Stimulated activated CD4-positive, alpha-beta T cell treated with anti-CD3 and anti-CD28 coated beads, Interleukin-12 subunit alpha, Interleukin-12 subunit beta, amount 100 ng/mL, for 4 hours (primary cell): ENCODE measurements at regions not wholly inside any gene's neighbourhood (a gene's known extent, or its start where the extent isn't known, plus 50 kb on each side); places are given as distances from the start of the nearest gene placed in this dataset.
"Not testable (repeated sequence)": the region's sequence is repeated elsewhere in the genome, so short reads cannot be mapped to it uniquely, and the experiment has no call there.

ENCODE experiments used
- DNase-seq: peaks from one replicate; pipeline ENCODE4 v3.0.0-alpha.2; 2020

DNA sequence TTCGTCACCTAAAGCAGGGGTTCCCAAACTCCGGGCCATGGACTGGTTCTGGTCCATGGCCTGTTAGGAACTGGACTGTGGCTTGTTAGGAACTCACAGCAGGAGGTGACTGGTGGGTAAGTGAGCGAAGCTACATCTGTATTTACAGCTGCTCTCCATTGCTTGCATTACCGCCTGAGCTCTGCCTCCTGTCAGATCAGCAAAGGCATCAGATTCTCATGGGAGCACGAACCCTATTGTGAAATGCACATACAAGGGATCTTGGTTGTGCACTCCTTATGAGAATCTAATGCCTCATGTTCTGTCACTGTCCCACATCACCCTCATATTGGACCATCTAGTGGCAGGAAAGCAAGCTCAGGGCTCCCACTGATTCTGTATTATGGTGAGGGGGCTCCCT is 217.0 kb downstream of the ZFP36L2 start:
- no peak for DNase-seq

DNA sequence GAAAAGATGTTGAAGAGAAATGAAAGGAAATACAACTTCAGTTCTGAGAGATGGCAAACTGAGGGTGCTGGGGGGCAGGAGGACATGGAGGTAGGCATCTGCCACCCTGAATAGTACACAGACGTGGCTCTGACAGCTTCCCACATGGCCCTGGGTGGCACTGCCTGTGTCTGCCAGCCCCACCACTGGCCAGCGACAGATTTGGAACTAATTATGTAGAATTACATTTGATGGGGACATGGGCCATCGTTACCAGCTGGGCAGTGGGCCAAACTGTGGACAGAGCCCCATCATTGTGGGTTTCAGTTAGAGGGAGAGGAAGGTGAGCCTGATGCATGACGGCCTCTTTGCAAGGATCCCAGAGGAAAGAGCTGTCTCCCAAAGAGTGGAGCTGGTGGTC is 216.0 kb upstream of the HAAO start:
- DNase-seq: no peak

DNA sequence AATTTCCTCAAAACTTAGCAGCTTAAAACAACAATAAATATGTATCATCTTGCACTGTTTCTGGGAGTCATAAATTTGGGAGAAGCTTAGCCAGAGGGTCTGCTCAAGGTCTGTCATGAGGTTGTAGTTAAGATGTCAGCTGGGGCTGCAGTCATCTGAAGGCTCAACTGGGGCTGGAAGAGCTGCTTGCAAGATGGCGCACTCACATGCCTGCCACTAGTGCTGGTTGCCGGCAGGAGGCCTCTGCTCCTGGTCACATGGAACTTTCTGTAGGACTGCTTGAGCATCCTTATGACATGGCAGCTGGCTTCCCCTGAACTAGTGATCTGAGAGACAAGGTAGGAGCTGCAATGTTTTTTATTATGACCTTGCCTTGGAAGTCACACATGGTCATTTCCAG is 215.5 kb upstream of the HAAO start:
- DNase-seq: no peak

DNA sequence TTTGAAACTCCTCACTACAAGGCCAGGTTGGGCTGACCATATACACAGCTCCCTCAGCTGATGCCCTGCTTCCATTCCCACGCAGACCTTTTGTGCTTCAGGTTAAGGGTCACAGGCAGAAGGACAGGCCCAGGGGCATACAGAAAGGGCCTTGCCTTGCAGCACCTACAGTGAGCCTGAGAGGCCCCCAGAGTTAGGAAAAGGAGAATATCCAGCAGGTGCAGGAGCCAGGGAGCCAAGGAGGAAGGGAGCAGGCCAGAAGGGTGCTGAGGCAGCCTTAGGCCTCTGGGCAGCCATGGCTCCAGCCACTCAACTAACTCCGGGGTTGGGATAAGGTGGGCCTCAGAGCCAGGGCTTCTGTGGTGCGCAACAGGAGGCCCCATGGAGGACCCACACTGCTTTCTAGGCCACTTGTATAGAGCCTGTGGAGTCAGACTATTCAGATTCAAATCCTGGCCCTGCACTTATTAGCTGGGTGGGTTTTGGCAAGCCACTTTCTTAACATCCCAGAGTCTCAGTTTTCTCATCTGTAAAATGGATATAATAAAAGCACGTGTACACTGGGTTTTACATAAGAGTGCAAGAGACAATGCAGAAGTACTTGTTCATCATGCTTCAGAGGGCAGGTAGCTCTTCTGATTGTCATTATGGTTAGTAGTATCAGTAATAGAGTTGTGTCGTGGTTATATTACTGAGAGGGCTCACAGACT is 214.6 kb upstream of the HAAO start:
- no peak for DNase-seq

DNA sequence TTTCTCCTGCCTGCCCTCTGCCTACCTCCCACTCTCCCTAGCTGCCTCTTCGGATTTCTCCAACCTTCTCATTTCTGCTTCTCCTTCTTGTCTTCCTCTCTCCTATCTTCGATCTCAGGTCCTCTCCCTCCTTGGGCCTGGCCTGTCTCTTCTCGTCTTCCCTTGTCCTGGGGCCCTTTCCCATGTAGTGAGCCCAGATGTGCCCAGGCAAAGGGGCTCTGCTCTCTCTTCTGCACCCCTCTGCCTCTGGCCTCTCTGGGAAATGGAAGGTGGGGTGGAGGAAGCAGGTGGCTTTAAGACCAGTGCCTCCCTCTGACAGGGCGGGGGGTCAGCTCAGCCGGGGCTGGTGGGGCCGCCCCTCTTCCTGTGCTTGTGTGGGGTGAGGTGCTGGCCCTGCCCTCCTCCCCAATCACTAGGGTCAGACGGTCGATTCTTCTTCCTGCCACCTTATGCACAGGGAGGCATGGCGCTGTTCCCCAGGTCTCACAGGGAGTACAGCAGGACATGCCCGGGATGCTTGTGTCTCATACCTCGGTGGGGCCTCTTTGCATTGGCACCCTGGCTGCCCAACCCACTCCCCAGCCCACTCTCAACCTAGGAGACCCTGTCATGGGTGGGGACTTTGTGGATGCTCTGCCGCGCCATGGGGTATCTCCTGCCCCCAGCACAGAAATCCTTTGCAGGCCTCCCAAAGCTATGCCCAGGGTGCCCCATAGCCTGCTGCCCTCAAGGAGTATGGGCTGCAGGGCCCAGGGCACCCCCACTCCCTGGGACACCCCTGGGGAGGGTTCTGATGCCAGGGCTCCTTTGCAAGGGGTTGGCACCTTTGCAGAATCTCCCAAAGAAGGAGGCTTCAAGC is 213.8 kb upstream of the HAAO start:
- no peak for DNase-seq

DNA sequence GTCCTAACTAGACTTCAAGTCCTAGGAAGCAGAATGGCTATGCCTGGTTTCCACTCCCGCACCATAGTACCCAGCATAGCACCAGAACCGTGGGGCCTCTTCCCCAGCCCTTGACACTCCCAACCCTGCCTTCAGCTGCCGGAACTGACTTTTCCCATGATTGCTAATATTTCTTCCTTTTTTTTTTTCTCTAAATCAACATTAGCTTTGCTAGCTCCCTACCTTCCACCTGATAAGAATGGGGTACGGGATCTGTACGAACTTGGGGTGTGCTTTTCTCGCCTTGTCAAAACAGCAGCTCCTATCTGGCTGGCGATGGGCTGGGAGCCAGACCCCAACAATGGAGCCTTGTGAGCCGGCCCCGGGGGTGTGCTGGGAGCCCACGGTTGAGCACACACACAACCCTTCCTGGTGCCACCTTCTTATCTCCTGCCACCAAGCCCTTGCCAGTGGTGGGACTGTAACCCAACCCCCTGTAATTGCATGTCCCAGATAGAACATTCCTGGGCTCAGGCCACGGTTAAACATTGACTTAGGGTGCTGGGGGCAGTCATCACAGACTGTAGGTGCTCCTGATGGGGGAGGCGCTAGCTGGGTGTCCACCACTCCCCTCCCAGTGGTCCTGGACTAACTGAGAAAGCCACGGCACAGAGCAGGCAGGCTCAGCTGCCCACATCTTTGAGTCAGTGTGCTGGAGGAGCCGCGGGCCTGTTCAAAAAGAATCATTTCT is 213.0 kb upstream of the HAAO start:
- DNase-seq: no peak

DNA sequence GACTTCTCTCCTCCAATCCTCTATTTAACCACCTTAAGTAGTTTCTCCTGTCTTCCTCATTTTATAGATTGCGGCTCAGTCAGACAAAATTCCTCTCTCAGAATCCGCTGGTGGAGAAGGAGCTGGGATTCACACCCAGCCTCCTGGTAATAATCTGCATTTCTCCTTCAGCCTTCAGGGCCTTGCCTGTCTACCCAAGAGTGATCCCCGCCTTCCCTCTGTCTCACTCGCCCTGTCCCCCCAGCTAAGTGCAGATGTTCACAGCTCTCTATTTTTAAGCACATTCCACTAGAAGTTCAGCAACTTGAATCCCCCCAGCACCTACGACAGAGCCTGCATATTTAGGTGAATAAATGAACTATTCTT is 212.5 kb upstream of the HAAO start:
- DNase-seq: no peak

DNA sequence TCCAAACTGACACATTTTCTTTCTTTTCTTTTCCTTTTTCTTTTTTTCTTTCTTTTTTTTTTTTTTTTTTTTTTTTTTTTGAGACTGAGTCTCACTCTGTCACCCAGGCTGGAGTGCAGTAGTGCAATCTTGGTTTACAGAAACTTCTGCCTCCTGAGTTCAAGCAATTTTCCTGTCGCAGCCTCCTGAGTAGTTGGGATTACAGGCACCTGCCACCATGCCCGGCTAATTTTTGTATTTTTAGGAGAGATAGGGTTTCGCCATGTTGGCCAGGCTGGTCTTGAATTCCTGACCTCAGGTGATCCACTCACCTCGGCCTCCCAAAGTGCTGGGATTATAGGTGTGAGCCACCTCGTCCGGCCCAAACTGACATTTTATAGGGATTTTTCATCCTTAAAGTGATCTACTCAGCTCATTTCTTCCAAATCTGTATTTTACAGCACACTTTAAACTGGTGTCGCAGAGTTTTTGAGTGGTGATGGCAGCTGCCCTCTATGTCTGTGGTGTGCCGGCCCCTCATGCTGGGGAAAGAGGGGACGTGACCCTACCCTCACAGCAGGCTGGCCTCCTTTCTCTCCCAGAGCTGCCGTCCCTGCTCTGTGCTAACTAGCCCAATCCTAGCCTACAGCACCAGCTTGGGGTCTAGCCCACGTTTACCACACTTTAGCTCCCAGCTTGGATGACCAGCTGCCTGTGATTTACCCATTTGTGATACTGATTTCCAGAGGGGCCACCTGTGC is 211.9 kb upstream of the HAAO start:
- DNase-seq: not testable (repeated sequence)

DNA sequence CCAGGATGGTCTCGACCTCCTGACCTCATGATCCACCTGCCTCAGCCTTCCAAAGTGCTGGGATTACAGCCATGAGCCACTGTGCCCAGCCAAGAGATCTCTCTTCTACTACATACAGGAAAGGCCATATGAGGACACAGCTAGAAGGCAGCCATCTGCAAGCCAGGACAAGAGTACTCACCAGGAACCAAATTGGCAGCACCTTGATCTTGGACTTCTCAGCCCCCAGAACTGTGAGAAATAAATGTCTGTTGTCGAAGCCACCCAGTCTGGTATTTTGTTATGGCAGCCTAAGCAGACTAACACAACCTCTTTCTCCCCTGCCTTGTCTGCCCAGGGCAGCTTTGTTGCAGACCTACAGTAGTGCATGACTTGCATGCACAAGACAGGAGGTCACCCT is 211.3 kb upstream of the HAAO start:
- DNase-seq: no peak

DNA sequence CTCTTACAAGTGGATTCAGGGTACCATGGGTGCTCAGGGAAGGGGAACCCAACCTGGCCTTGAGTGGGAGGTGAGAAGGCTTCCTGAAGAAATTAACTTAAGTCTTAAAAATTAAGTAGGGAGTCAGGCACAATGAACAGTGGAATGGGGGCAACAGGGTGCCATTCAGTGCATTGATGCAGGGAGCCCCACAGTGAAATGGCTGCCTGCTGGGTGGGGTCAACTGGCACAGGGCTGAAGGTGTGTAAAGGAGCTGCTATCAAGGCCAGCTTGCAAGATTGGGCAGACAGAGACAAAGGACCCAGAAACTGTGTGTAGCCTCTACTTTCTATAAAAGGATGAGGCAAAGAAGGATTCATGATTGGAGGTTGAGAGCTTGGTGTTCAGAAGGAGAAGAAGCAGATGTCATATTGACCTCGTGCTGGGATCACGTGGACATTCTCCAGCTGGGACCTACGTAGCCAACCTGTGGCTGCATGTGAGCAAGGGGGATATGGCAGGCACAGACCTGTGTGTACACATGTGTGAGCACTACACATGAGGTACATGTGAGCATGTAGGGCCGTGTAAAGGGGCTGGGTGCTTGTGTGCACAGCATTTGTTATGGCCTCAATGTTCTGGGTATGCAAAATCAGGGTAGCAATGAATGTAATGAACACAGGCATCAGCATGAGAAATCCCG is 209.5 kb upstream of the HAAO start:
- no peak for DNase-seq

DNA sequence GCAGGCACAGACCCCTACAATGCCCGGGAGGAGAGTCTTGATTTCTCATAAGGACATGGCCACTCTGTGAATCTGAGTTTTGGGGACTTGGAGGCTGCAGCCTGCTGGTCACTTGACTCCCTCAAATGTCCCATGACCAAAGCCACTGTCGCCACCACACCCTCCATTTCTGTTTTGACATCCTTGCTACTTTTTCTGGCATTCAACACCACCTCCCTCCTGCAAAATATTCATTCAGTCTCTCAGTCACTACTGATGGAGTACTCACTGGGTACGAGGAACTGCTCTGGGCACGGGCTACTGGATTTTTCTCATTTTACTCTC is 208.6 kb upstream of the HAAO start:
- DNase-seq: no peak

DNA sequence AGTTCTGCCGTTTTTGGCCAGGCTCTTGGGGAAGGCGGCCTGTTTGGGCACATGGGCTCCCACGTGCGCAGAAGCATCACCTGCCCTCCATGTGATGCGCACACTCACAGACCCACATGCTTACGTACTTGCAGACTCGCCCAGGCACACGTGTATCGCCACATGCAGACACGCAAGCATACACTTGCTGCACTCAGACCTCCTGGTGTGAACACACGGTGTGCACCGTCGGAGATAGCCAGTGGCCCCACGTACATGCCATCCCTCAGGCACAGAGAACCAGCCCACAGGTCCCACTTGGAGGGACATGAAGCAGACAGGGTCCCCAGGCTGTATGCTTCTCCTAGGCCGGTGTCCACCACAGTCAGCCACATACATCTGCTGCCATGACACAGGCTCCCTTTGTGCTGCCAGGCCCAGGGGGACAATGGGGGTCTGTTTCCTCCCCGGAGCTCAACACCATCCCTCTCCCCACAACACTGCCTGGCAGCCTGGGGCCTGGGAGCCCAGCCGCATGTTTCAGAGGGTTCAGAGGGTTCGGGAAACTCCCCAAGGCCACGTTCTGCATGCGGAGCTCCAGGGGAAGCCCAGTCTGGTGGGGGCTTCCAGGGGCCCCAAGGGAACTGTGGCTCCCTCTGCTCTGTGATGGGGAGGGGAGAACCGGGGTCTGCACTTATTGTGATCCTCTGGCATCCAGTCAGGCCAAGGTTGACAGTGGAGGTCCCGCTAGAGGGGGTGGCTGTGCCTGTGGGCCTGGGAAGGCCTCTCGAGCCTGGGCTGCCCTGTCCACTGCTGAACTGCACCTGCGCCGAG is 208.1 kb upstream of the HAAO start:
- DNase-seq: no peak

DNA sequence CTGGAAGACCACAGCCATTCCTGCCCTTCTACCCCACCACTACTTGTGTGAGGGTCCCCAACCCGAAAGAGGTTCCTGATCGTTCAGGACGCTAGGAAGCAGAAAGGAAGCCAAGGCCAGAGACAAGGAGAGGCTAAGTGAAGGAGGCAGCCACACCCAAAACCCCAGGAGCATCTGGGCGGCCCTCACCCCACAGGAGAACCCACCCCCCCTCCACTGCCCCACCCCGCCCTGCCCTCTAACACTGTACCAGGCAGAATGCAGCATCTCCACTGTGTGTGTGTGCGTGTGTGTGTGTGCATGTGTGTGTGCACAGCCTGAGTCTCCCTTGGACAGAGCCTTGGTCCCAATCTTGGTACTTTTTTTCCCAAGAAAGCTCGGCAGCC is 207.5 kb upstream of the HAAO start:
- no peak for DNase-seq

DNA sequence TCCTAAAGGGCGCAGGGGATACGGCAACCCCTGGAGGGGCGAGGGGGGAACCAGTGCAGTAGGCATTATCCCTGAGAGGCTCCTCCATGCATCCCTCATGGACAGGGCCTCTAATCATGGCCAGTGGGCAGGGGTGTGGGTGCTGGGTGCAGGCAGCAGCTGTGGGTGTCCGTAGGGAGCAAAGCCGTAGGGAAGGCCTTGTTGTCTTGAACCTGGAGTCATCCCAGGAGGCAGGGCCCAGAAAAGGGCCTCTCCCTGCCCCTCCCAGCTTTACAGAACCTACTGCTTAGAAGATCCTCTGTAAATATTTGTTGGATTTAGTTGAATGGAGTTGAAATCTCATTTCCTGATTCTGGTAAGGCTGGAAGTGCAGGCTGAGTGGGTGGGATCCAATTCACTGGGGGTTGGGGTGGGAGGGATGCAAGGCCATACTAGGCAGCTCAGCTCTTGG is 207.0 kb upstream of the HAAO start:
- DNase-seq: no peak

DNA sequence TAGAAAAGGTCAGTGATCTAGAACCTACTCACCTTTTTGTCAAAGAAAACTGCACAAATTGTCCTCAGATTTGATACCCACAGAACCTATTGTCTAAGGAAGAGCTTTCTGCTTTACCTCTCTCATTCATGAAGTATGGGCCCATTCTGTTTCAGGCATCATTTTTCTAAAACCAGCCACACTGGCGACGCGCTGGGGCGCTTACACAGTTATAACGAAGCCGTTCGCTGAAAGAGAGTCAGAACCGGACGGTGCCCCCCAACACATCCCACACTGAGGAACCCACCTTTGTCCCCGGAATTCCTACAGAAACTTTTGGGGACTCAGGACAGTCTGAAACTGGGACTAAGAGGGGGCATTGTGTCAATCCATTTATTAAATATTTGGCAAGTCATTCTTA is 206.3 kb upstream of the HAAO start:
- DNase-seq: no peak

DNA sequence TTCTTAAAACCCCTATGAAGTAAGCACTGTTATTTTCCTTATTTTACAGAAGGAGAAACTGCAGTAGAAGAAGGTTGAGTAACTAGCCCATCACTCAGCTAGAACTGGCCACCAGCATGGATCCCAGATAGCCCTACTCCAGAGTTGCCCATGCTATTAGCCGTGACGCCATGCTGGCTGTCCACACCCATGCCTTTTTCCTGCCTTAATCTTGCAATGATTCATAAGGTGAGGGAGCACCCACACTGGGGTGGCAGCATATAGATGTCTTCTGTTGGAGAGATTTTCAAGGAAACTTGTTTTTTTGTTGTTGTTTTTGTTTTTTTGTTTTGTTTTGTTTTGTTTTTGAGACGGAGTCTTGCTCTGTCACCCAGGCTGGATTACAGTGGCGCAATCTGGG is 204.1 kb upstream of the HAAO start:
- no peak for DNase-seq

DNA sequence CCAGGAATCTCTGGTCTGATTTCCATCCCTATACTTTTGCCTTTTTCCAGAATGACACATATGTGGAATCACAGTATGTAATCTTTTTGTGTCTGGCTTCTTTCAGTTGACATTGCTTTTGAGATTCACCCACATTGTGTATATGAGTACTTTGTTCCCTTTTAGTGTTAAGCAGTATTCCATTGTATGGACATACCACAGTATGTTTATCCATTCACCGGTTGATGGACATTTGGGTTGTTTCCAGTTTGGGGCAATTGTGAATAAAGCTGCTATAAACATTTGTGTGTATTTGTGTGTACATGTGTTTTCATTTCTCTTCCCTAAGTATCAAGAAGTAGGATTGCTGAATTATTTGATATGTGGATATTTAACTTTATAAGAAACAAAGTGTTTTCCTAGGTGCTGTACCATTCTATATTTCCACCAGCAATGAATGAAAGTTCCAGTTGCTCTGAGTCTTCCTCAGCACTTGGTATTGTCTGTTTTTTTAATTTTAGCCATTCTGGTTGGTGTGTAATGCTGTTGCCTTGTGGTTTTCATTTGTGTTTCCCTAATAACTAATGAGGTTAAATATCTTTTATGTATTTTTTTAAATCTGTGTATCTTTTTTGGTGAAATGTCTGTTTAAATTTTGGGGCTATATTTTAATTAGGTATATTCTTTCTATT is 203.5 kb upstream of the HAAO start:
- no peak for DNase-seq

DNA sequence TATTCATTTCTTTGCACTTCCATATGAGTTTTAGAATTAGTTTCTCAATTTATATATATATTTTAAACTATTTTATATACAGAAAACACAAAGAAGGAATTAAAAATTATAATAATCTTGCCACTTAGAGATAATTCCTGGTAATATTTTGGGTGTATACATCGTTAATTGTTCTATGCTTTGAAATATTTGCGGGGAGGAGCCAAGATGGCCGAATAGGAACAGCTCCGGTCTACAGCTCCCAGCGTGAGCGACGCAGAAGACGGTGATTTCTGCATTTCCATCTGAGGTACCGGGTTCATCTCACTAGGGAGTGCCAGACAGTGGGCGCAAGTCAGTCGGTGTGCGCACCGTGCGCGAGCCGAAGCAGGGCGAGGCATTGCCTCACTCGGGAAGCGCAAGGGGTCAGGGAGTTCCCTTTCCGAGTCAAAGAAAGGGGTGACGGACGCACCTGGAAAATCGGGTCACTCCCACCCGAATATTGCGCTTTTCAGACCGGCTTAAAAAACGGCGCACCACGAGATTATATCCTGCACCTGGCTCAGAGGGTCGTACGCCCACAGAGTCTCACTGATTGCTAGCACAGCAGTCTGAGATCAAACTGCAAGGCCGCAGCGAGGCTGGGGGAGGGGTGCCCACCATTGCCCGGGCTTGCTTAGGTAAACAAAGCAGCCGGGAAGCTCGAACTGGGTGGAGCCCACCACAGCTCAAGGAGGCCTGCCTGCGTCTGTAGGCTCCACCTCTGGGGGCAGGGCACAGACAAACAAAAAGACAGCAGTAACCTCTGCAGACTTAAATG is 197.1 kb upstream of the HAAO start:
- not testable (repeated sequence) for DNase-seq

DNA sequence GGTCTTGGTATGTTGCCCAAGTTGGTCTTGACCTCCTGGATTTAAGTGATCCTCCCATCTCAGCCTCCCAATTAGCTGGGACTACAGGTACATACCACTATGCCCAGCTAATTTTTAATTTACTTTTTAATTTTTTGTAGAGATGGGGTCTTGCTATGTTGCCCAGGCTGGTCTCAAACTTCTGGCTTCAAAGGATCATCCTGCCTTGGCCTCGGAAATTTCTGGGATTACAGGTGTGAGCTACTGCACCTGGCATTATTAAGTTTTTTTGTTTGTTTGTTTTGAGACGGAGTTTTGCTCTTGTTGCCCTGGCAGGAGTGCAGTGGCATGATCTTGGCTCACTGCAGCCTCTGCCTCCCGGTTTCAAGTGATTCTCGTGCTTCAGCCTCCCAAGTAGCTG is 195.7 kb upstream of the HAAO start:
- not testable (repeated sequence) for DNase-seq
